ENCODE measurements at regions not wholly inside any gene's neighbourhood (a gene's known extent, or its start where the extent isn't known, plus 50 kb on each side); places are given as distances from the start of the nearest gene placed in this dataset.
"Not testable (repeated sequence)": the region's sequence is repeated elsewhere in the genome, so short reads cannot be mapped to it uniquely, and the experiment has no call there.

- no peak for DNase-seq (ENCODE audit: low spot score)
Measured at GRCh38 chr17:53765609-53766008, 57.1 kb upstream of the KIF2B start.

- DNase-seq (ENCODE audit: low spot score): no peak
Measured at GRCh38 chr17:53765129-53765528, 57.6 kb upstream of the KIF2B start.

DNA sequence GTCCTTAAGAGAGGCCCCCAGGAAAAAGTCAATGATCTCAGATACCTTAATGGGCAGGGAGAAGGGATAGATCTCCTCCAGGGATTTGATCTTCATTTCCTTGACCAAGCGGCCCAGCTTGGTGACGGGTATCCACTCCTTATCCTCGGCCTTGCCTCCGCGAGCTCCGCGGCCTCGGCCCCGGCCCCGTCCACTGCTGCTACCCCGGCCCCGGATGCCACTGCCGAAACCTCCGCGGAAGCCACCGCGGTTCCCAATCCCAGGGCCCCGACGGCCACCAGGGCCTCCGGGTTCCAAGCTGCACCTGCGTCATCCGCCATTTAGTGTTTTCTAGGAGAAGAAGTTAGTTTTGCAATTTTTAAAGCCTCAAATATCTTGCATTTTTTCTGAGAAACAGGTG lies 65.2 kb upstream of the KIF2B start:
- no peak for DNase-seq (ENCODE audit: low spot score)

DNA sequence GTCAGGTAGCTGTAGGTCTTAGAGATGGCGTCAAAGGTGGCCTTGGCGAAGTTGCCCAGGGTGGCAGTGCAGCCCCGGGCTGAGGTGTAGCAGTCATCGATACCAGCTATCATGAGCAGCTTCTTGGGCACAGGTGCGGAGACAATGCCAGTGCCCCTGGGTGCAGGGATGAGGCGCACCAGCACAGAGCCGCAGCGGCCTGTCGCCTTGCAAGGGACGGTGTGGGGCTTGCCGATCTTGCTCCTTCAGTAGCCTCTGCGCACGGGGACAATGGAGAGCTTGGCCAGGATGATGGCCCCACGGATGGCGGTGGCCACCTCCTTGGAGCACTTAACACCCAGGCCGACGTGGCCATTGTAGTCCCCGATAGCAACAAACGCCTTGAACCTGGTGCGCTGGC lies 65.6 kb upstream of the KIF2B start:
- not testable (repeated sequence) for DNase-seq (ENCODE audit: low spot score)

DNA sequence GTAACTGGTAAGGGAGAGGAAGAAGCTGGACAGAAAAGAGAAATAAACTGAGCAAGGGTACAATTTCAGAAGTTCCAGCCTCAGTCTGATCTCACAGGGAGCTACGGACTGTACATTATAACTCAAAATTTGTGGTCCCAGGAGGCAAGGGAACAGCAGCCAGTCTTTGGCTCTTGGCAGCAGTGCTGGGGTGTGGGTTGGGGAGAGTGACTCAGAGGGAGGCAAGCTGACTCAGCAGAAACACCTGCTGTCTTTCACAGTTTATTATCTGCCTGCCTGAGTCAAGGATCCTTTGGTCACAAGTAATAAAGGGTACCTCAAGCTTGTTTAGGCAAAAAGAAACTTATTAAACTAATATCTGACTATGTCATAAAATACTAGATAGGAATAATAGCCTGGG lies 73.5 kb upstream of the KIF2B start:
- DNase-seq (ENCODE audit: low spot score): peak; percentile 71

GRCh38 chr17:53748159-53748820 lies 74.4 kb upstream of the KIF2B start:
- not testable (repeated sequence) for DNase-seq (ENCODE audit: low spot score)

- DNase-seq (ENCODE audit: low spot score): no peak
Measured at GRCh38 chr17:53740312-53740711, 82.4 kb upstream of the KIF2B start.

- DNase-seq (ENCODE audit: low spot score): no peak
Measured at GRCh38 chr17:53736516-53737240, 86.0 kb upstream of the KIF2B start.

GRCh38 chr17:53724726-53725125 lies 98.0 kb upstream of the KIF2B start:
- DNase-seq (ENCODE audit: low spot score): no peak

DNA sequence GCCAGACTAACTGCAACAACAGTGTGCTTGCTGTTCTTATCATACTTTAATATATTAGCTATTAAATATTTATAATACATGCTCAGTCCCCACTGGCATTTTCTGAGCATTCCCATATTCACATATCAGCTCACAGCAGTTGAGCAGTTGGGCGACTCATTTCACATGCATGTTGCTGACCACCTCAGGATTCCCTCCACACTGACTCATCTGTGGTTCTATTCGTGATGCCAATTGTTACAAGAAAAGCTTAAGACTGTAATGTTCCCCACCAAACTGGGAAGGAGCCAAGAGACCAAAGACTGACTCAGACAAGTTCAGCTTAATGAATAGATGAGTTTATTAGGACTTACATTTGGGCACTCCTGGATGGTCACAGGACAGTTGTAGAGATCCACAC lies 100.3 kb upstream of the KIF2B start:
- peak; percentile 99 for DNase-seq (ENCODE audit: low spot score)

DNA sequence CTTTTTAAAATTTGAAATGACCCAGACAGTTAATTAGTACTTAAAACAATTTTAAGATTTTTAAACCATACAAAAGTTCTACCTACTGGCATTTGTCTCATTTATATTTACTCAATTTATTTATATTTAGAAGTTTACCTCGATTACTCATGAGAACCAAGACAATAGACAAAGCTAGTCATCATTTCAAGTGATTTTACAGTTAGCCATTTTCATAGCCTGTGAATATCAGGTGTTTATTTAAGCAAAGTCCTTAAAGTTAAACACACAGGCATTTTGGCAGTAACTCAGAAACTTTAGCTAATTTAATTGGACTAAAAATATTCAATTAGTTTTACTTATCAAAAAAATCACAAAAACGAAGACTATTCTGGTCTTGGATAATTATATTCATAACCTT lies 101.6 kb upstream of the KIF2B start:
- DNase-seq (ENCODE audit: low spot score): peak; percentile 16

- DNase-seq (ENCODE audit: low spot score): no peak
Measured at GRCh38 chr17:53719229-53719628, 103.5 kb upstream of the KIF2B start.

- DNase-seq (ENCODE audit: low spot score): no peak
Measured at GRCh38 chr17:53707566-53707965, 115.2 kb upstream of the KIF2B start.

GRCh38 chr17:53696286-53696685 lies 126.4 kb upstream of the KIF2B start:
- no peak for DNase-seq (ENCODE audit: low spot score)

- no peak for DNase-seq (ENCODE audit: low spot score)
Measured at GRCh38 chr17:53687324-53687723, 135.4 kb upstream of the KIF2B start.

- DNase-seq (ENCODE audit: low spot score): no peak
Measured at GRCh38 chr17:53680745-53681144, 142.0 kb upstream of the KIF2B start.

- DNase-seq (ENCODE audit: low spot score): no peak
Measured at GRCh38 chr17:53668854-53669253, 153.9 kb upstream of the KIF2B start.

- DNase-seq (ENCODE audit: low spot score): no peak
Measured at GRCh38 chr17:53662608-53663007, 160.1 kb upstream of the KIF2B start.

DNA sequence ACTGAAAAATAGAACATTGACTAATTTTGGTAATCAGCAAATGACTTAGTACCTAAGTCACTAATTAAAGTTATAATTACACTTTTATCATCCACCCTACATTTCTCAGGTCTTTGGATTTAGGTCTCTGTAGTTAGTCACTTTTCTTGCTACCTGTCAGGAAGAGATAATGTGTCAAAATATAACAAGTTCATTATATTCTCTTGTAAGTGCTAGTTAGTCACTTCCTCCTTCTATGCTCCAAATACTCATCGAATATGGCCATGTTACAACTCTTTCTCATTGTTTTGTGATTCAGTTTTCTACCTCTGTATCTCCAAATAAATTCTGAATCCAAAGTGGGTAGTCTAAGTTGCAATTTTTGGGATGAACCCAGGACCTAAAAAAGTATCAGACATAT lies 163.5 kb upstream of the KIF2B start:
- no peak for DNase-seq (ENCODE audit: low spot score)

DNA sequence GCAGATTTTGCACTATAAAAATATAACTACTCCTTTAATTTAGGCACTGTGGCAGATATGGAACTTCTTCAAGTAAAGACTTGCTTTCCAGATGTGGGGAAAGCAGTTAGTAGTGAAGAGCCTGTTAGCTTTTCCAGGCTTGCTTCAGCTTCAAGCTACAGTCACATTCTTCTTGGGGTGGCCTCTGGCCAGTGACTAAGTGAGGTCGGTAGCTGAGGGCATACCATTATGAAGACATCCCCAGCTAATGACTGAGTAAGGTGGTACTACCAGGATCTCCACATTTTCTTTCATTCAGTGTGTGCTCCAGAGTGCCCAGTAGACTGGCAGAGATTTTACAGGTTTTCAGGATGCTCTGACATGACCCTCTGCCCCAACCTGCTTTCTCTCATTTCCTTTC lies 167.1 kb upstream of the KIF2B start:
- DNase-seq (ENCODE audit: low spot score): no peak

DNA sequence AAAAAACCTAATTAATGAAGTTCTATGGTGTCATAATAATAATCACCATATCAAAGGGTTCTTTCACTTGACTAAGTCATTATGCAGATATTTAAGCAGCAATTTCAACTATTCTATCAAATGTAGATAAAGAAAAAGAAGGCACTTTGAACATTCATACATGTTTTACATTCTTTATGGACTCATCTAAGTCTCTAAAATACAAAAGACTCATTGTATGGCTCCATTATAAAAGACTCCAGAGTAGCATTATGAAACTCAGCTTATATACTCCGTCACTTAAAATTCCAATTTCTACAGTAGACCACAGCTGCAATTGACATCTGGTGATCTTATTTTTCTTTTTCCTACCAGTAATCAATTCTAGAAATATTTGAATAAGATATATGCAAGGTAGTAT lies 173.5 kb upstream of the KIF2B start:
- no peak for DNase-seq (ENCODE audit: low spot score)

GRCh38 chr17:53646835-53647234 lies 175.9 kb upstream of the KIF2B start:
- DNase-seq (ENCODE audit: low spot score): no peak

GRCh38 chr17:53640808-53641207 lies 181.9 kb upstream of the KIF2B start:
- no peak for DNase-seq (ENCODE audit: low spot score)

- no peak for DNase-seq (ENCODE audit: low spot score)
Measured at GRCh38 chr17:53635444-53635843, 187.3 kb upstream of the KIF2B start.
